HG02870 (cell line): ENCODE measurements at regions not wholly inside any gene's neighbourhood (a gene's known extent, or its start where the extent isn't known, plus 50 kb on each side); places are given as distances from the start of the nearest gene placed in this dataset.
A peak's percentile ranks its signal among the peaks of the same experiment; 100 is the strongest.

Experiments used
- ATAC-seq: cut with Tn5 transposase; IDR thresholded peaks from one replicate; pipeline ENCODE4 v1.9.1; 2021; ENCODE audit warnings: mild to moderate bottlenecking, moderate library complexity; ENCODE audit not compliant: unreplicated experiment

DNA sequence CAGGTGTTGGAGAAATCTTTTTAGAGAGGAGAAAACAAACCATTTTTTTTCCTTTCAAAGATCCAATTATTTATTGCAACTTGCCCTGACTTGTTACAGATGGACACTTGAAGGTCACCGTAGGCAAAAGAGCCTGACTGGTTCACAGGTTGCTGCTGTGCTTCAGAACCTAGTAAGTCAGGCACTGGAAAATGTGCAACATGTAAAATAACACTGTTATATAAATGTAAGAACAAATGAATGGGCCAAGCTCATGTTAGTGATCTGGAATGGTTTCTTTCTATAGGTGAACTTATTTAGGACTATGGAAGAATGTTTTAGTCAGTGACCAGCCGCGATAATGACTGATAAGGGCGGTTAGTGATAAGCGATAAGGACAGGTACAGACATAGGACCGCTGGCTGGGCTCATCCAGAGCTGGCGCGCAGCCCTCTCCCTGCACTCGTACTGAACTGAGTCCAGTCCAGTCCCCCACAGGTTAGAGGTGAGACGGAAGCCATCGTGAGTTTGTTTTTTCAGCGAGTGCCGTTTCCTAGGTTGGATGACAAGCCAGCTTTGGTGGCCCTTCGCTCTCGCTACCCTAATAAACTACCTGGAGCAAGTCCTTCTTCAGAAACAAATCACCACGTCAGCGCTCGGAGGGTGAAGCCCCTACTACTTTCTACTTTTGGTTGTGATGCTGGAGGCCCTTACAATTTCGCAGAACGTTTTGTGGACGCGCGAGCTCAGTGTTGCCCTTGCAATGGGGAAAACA lies 94.4 kb upstream of the PRDM1 start:
- ATAC-seq: peak; percentile 24

DNA sequence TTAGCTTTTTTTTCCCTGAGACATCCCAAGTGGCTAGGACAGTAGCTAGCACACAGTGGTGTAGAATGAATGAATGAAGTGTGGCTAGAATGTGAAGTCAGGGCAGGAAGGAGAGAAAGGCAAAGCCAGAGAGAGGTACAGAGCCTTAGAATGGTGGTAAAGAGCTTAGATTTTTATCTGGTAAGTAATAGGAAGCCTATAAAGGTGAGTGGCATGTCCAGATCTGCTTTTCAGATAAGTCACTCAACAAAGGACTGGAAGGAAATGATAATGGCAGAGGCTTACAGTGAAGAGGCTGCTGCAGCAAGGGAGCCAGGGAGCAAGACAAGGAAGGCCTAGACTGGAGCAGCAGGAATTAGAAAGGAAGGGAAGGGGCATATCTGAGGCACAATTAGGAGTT lies 96.0 kb upstream of the PRDM1 start:
- no peak for ATAC-seq

GRCh38 chr6:105988812-105989577 lies 97.1 kb upstream of the PRDM1 start:
- ATAC-seq: no peak

GRCh38 chr6:105988321-105988720 lies 97.8 kb upstream of the PRDM1 start:
- ATAC-seq: no peak

- ATAC-seq: no peak
These were observed 98.6 kb upstream of the PRDM1 start for GRCh38 chr6:105987516-105987915.

GRCh38 chr6:105986998-105987397 lies 99.1 kb upstream of the PRDM1 start:
- no peak for ATAC-seq

DNA sequence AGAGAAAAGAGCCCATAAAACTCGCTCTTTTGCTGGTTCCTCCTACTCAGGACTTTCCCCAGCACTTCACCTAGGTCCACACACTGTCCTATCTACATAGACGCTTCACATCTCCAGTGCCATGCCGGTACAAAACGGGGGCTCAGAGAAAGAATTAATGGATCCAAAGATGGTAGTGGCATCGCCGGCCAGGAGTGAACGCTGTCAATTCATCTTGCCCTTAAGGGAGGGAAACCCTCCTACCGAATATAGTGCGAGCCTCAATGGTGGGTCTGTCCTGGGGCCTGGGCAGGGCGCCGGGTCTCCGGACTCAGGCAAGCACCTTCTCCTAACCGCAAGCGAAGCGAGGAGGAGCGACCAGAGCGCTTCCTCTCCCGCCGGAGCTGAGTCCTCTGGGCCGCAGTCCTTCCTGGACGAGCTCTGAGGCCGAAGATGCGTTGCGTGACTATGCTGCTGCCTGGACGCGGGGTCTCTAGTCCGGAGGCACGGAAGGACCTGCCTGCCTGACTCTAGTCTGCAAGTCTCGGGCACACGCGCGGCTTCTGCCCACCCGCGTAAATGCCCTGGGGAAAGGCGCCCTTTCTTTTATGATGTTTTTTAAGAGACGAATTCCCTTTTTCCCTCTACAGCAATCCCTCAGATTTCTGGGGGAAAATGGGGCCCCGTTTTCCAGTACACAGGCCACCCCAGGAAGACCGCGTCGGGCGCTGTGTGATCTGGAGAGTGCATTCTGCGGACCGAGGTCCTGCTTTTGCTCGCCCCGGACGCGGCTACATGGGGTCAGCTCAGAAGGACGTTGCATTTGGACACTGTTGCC lies 100.1 kb upstream of the PRDM1 start:
- no peak for ATAC-seq

DNA sequence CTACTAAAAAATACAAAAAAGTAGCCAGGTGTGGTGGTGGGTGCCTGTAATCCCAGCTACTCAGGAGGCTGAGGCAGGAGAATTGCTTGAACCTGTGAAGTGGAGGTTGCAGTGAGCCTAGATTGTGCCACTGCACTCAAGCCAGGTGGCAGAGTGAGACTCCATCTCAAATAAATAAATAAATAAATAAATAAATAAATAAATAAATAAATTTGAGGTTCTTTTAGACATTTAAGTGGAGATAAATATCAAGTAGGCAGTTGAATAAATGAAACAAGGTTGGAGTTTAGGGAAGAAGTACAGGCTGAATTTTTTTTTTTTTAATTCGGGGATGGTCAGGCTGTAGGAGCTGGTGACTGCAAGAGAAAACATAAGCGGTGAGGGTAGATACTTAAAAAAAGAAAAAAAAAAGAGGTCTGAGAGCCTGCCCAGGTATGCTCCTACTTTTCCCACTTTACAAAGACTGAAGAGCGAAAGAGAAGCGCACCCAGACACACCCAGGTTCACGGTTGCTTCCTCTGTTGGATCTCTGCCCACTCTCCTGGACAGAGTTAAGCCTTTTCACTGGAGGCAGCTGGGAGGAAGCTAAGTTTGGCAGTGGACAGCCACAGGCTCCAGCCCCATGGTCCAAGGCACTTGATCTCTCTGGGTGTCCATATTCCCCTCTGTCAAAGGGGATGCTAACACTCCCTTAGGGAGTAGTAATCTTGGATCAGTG lies 100.9 kb upstream of the PRDM1 start:
- no peak for ATAC-seq

DNA sequence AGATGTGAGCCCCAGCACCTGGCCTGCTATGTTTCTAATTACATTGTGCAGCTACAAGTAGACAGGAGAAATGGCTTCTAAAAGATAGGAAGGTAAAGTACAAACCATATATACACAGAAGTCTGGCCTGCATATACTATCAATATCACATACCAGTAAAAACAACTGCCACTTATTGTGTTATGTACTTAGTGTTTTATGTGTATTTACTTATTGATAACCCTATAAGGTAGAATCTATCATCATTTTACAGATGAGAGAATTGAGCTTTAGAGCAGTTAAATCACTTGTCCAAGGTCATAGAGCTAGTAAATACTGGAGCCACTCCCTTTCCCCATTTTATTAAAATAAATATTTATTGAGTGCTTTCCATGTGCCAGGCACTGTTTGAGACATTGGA lies 102.4 kb upstream of the PRDM1 start:
- no peak for ATAC-seq

GRCh38 chr6:105982761-105983540 lies 103.2 kb upstream of the PRDM1 start:
- no peak for ATAC-seq

DNA sequence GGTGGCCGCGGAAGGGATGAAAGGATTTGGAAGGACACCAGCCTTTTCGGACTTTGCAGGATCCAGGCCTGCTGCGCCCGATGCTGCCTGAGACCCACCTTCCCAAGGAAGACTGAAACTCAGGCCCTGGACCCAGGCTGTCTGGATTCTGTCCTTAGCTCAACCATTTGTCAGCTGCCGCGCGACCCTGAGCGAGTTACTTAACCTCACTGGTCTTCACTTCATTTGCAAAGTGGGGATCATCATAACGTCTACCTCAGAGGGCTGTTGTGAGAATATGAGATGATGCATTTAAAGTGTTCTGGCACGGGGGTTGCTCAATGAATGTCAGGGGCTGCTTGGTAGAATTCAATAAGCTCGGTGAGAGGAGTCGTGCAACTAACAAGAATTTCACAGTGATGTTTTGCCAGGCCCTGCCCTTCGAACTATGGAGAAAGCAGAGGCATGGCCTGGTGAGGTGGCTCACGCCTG lies 104.2 kb upstream of the PRDM1 start:
- no peak for ATAC-seq

DNA sequence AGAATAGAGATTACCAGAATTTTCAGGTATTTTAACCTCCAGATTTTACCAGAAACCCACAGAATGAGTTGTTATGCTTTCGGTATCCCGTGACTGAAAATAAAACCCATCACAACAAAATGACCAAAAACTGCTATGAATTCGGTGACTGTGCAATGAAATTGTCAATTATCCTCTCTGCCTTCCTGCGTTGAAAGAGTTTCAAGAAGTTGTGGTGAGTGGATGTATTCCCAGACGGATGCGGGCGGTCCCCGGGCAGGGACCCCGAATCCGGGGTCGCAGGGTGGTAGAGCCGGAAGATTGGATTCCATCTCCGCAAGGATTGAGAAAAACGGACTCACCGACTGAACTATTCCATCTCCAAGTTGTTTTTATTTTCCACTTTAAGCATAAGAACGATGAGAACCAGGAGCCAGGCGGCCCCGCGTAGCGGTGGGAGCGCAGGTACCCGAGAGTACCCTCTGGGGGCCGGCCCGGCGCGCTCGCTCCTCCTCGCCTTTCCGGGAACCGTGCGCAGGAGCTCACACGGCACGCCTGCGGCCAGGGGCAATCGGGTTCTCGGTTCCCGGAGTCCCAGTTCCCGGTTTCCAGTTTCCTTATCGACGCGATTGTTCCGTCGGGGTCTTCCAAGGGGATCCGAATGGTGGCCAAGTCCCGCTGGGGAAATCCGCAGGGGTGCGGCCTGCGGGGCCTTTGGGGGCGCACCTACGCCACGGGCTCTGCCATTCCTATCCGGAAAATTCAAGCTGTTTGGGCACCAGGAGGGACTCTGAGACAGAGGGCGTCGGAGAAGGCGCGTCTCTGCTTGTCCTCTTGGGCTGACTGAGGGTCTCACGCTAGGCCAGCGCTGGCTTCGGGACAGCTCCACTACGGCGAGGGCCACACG lies 104.9 kb upstream of the PRDM1 start:
- no peak for ATAC-seq

DNA sequence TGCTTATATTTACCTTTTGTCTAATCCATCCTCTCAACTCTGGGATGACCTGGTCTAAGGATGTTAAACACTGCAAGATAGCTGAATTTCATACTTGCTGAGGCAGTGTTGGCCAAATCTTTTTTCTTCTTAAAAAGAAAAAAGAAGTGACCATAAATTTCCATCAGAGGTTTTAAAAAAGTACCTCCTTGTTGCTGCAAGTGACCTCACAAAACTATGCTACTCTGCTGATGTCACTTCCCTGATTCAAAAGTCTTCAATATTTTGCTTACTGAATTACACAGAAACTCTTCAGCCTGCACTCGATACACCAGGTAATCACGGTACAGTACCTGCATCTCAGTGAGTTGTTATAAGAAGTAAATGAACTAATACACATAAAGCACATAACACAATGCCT lies 107.2 kb upstream of the PRDM1 start:
- no peak for ATAC-seq

DNA sequence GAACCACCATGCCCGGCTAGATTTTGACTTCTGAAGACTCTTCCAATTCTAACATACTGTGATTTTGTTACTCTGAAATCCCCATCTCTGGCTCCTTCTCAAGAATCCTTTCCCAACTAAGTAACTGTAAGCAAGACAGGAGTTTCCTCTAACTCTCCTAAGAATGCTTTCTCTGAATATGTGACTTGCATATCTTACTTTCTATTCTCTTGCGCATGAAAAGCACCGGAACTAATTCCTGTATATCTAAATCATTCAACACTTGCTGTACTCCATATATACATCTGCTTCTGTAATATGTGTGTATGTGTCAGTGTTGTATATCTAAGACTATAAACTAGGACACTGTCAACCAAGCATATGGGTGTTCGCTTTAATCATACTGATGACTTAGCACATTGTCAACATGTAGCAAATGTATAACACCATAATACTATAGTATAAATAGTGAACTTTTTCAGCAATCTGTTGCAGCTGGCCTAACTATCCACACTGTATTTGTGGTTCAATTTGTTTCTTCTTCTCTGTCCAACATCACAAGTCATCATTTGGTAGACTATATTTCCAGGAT lies 108.1 kb upstream of the PRDM1 start:
- no peak for ATAC-seq

DNA sequence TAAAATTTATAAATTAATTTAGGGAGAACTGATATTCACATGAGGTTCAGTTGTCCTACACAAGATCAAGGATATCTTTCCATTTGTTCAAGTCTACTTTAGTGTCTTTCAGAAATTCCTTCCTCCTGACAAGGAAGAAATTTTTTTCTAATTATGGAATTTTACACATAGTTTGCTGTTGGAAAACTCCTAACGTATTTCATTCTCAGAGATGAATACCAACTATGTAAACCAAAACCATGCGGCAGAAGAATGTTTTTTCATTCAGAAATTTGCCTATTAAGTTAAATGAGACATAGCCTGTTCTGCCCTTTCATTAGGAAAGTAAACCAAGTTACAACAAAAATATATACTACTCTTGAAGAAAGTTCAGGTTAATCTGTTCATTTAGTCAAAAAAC lies 111.2 kb upstream of the PRDM1 start:
- ATAC-seq: no peak

DNA sequence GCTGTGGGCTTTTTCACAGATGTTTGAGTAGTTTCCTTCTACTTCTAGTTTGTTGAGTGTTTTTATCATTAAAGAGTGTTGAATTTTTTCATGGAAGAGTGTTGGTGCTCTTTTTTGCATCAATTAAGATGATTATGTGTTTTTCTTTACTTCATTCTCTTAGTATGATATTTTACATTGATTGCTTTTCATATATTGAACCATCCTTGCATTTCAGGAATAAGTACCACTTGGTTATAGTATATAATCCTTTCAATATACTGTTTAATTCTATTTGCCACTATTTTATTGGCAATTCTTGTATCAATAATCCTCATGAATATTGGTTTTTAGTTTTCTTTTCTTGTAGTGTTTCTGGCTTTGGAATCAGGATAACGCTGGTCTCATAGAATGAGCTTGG lies 113.7 kb upstream of the PRDM1 start:
- no peak for ATAC-seq

GRCh38 chr6:105968603-105969333 lies 117.4 kb upstream of the PRDM1 start:
- no peak for ATAC-seq
